ENCODE measurements at regions not wholly inside any gene's neighbourhood (a gene's known extent, or its start where the extent isn't known, plus 50 kb on each side); places are given as distances from the start of the nearest gene placed in this dataset.

DNA sequence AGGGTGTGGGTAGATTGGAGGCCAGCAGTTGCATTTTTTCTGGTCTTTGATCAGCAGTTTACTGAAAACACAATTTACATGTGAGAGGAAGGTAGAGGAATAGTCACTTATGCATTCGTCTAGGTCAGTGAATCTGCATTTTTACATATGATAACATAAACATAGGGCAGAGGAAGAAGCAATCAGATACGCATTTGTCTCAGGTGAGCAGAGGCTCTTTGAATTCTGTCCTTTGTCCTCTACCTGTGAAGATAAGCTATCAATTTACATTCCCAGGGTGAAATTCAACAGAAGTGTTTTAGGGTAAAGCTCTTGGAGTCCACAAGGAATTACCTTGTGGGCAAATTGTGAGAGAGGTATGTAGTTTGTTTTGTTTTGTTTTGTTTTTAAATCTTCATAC, 306.5 kb downstream of the MAGEB5 start:
- TF ChIP-seq EZH2phosphoT487 (conservative IDR thresholded peaks at IDR 0.05; ENCODE audit: low read length) = no peak
- TF ChIP-seq, protein P1, sequence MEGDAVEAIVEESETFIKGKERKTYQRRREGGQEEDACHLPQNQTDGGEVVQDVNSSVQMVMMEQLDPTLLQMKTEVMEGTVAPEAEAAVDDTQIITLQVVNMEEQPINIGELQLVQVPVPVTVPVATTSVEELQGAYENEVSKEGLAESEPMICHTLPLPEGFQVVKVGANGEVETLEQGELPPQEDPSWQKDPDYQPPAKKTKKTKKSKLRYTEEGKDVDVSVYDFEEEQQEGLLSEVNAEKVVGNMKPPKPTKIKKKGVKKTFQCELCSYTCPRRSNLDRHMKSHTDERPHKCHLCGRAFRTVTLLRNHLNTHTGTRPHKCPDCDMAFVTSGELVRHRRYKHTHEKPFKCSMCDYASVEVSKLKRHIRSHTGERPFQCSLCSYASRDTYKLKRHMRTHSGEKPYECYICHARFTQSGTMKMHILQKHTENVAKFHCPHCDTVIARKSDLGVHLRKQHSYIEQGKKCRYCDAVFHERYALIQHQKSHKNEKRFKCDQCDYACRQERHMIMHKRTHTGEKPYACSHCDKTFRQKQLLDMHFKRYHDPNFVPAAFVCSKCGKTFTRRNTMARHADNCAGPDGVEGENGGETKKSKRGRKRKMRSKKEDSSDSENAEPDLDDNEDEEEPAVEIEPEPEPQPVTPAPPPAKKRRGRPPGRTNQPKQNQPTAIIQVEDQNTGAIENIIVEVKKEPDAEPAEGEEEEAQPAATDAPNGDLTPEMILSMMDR (IDR thresholded peaks at IDR 0.05; ENCODE audit: insufficient read depth, low read length, poor library complexity, severe bottlenecking) = no peak
- no peak overlapping the region for H3K4me2 ChIP-seq (ENCODE audit: low read depth, low read length, poor library complexity, severe bottlenecking)
- no peak overlapping the region for H3K9ac ChIP-seq (ENCODE audit: low read length)
- no peaks in the 10 kb centered on the region for H3K9me3 ChIP-seq (ENCODE audit: insufficient read depth, low read length)
- no peaks in the 10 kb centered on the region for H4K20me1 ChIP-seq (ENCODE audit: low read depth, low read length)
- H2AFZ ChIP-seq (ENCODE audit: low read depth, low read length, severe bottlenecking) = no peak overlapping the region
- no peaks in the 10 kb centered on the region for H3K36me3 ChIP-seq (ENCODE audit: low read length)
- no peaks in the 10 kb centered on the region for H3F3A ChIP-seq (ENCODE audit: insufficient read depth)
- no peak overlapping the region for H3K4me3 ChIP-seq (ENCODE audit: insufficient read depth, low read length, poor library complexity, severe bottlenecking)
- no peaks in the 10 kb centered on the region for H3K9me2 ChIP-seq (replicated peaks; ENCODE audit: insufficient read depth, low read length)
- no peak overlapping the region for H3K27ac ChIP-seq (ENCODE audit: low read depth, low read length)
- no peaks in the 10 kb centered on the region for H3K27me3 ChIP-seq (ENCODE audit: low read length)
- no peaks in the 10 kb centered on the region for H3K79me2 ChIP-seq (ENCODE audit: insufficient read depth, low read length)

DNA sequence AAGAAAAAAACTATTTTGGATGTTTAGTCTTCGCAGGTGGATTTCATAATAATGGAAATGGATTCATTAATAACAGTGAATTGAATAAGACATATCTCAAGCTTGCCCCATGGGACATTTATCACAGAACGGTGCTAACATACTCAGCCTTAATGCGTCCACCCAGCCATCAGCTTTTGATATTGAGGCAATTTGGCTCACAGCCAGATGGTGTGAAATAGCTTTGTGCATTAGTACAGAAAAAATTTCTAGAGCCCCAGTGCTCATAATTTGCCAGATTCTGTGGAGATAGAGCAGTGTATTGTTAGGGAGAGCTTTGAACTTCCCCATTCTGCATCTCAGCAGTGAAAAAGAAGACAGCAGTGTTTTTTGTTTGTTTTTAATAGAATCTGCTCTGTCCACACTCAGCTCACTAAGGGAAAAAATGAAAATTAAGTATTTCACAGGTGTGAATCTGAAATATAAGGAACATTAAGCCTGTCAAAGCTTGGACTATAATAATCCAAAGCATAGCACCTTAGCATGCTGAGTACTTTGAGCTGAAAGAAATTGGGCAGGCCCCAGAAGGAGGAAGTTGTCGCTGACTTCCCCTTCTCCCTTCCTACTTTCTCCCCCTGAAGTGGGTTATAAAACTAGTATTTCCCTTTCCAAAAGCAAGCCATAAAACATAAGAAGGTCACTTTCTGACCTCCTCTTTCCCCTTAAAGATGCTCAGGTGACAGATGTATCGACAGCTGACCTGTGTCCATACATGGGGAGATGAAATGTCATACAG, 295.8 kb downstream of the MAGEB5 start:
- Histone ChIP-seq H3K4me3 (ENCODE audit: insufficient read depth, low read length, poor library complexity, severe bottlenecking) (no peak overlapping the region), H3K36me3 (ENCODE audit: low read length) (no peaks in the 10 kb centered on the region), H3K79me2 (ENCODE audit: insufficient read depth, low read length) (no peaks in the 10 kb centered on the region), H3F3A (ENCODE audit: insufficient read depth) (no peaks in the 10 kb centered on the region), H3K27me3 (ENCODE audit: low read length) (no peaks in the 10 kb centered on the region), H4K20me1 (ENCODE audit: low read depth, low read length) (no peaks in the 10 kb centered on the region), H3K9me2 (replicated peaks; ENCODE audit: insufficient read depth, low read length) (no peaks in the 10 kb centered on the region), H3K9ac (ENCODE audit: low read length) (no peak overlapping the region), H2AFZ (ENCODE audit: low read depth, low read length, severe bottlenecking) (no peak overlapping the region), H3K9me3 (ENCODE audit: insufficient read depth, low read length) (no peaks in the 10 kb centered on the region), H3K27ac (ENCODE audit: low read depth, low read length) (no peak overlapping the region), H3K4me2 (ENCODE audit: low read depth, low read length, poor library complexity, severe bottlenecking) (no peak overlapping the region)
- TF ChIP-seq EZH2phosphoT487 (conservative IDR thresholded peaks at IDR 0.05; ENCODE audit: low read length) = no peak
- TF ChIP-seq, protein P1 (IDR thresholded peaks at IDR 0.05; ENCODE audit: insufficient read depth, low read length, poor library complexity, severe bottlenecking) = no peak

DNA sequence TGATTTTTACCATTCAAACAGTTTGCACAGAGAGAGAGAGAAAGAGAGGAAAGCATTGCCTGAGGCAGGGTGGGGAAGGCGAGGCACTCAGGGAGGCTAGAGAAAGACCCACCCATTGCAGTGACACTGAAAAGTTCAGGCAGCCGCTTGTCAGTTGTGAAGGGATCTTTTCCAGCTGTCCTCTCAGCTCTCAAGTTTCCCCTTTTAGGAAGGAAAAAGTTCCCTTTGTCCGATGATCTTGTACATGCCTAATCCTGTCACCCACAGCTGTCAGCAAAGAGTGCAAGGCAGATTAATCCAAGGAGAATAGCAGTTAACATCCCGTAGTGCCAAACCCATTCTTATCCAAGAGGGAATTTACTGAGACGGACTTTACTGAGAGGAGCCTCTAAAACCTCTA, 255.0 kb downstream of the MAGEB5 start:
- Histone ChIP-seq H2AFZ (ENCODE audit: low read depth, low read length, severe bottlenecking) (no peak overlapping the region), H3K4me2 (ENCODE audit: low read depth, low read length, poor library complexity, severe bottlenecking) (no peak overlapping the region), H3K9me2 (replicated peaks; ENCODE audit: insufficient read depth, low read length) (no peaks in the 10 kb centered on the region), H3K9me3 (ENCODE audit: insufficient read depth, low read length) (no peaks in the 10 kb centered on the region), H3F3A (ENCODE audit: insufficient read depth) (no peaks in the 10 kb centered on the region), H3K27me3 (ENCODE audit: low read length) (no peaks in the 10 kb centered on the region), H3K27ac (ENCODE audit: low read depth, low read length) (no peak overlapping the region), H3K79me2 (ENCODE audit: insufficient read depth, low read length) (no peaks in the 10 kb centered on the region), H3K4me3 (ENCODE audit: insufficient read depth, low read length, poor library complexity, severe bottlenecking) (no peak overlapping the region), H3K9ac (ENCODE audit: low read length) (no peak overlapping the region), H4K20me1 (ENCODE audit: low read depth, low read length) (no peaks in the 10 kb centered on the region), H3K36me3 (ENCODE audit: low read length) (no peaks in the 10 kb centered on the region)
- TF ChIP-seq, protein P1 (IDR thresholded peaks at IDR 0.05; ENCODE audit: insufficient read depth, low read length, poor library complexity, severe bottlenecking) = no peak
- no peak for TF ChIP-seq EZH2phosphoT487 (conservative IDR thresholded peaks at IDR 0.05; ENCODE audit: low read length)

Measured in SU-DHL-6 (cell line).